Thoracic aorta (tissue), 2 donors: ENCODE measurements at regions not wholly inside any gene's neighbourhood (a gene's known extent, or its start where the extent isn't known, plus 50 kb on each side); places are given as distances from the start of the nearest gene placed in this dataset.

ENCODE experiments used
- ATAC-seq: fragments of 150-250 bp; one replicate; pipeline ENCODE4 v1.8.0; 2017; ENCODE audit warnings: low read depth; ENCODE audit not compliant: insufficient number of reproducible peaks, low FRiP score
- DNase-seq: peaks from one replicate; pipeline ENCODE4 v3.0.0-alpha.2; 2020; ENCODE audit warnings: low spot score
- H3K27ac ChIP-seq, 2 donors: fragments of 200-600 bp; sonication (generic); 1 replicate in 1 of 2; 2 replicates in 1 of 2; pipeline ENCODE4 v1.5.1; 2016; ENCODE audit warnings: mild to moderate bottlenecking in 2 of 2, moderate library complexity in 2 of 2
- H3K27me3 ChIP-seq: fragments of 200-600 bp; sonication (generic); replicated peaks from 2 replicates; pipeline ENCODE4 v1.6.0; 2016; ENCODE audit warnings: mild to moderate bottlenecking; ENCODE audit not compliant: insufficient read depth
- H3K36me3 ChIP-seq: fragments of 200-600 bp; sonication (generic); one replicate; pipeline ENCODE4 v1.5.1; 2016
- H3K4me1 ChIP-seq, 2 donors: fragments of 200-600 bp; sonication (generic); 1 replicate in 1 of 2; 2 replicates in 1 of 2; pipeline versions ENCODE4 v1.5.1 to v1.6.0; 2016; ENCODE audit warnings: low read depth in 2 of 2, mild to moderate bottlenecking in 1 of 2; ENCODE audit not compliant: control insufficient read depth in 1 of 2
- H3K4me3 ChIP-seq: fragments of 200-600 bp; sonication (generic); 2 replicates; pipeline ENCODE4 v1.5.1; 2016; ENCODE audit warnings: mild to moderate bottlenecking
- H3K9me3 ChIP-seq: fragments of 200-600 bp; sonication (generic); 2 replicates; pipeline ENCODE4 v1.5.1; 2016
- TF ChIP-seq, protein P1 (sequence below): fragments of 200-600 bp; sonication (generic); IDR thresholded peaks from one replicate; pipeline ENCODE4 v1.5.1; 2019; ENCODE audit warnings: antibody characterized with exemption

DNA sequence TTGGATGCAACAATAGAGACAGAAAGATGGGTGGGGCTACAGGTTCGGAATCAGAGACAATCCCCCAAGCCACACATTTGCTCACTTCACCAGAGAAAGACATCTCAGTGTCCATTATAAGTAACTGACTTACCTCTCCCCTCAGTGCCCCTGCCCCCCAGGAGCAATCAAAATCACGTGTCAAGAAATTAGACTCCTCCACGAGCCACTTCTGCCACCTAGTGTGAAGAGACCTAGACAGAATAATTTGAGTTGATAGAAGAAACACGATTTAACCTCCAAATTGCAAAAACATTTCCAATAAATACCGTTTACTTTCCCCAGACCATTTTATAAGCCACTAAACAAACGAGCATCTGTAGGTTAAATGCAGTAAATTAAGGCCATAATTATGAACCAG is 123.2 kb downstream of the SLC30A10 start:
- ATAC-seq: no peak
- H3K36me3 ChIP-seq: no peaks in the 10 kb centered on the region

DNA sequence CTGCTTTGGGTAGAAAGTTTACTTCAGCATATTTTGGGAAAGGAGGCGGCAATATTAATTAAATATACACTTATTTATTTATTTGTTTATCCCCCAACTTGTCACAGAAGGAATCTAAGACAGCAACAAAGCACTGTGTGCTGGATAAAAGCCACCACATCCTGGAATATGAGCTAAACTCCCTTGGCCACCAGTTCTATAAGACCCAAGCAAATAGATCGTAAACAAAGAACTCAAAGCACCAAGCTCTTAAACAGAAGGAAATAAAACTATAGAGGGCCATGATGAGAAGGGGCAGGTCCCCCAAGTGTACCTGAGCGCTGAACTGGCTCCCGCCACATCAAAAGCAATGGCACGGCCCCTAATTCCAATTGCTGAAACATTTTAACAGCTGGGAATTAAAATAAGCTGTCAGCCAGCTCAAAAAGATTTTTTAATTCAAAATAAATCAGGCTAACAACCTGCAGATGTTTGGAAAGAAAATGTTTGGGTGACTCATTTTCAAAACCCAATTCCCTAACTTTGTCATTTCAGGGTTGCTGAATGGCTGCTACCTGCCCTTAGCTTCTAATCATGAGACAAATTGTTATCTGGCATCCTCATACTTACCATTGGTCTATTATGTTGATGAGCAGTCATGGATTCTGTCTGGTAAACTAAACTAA is 127.1 kb downstream of the SLC30A10 start:
- Histone ChIP-seq H3K9me3 (no peaks in the 10 kb centered on the region), H3K27ac (no peak overlapping the region), H3K4me3 (no peak overlapping the region), H3K27me3 (no peaks in the 10 kb centered on the region), H3K36me3 (no peaks in the 10 kb centered on the region), H3K4me1 (no peaks in the 10 kb centered on the region)
- ATAC-seq (no peak), DNase-seq (no peak)
- TF ChIP-seq, protein P1, sequence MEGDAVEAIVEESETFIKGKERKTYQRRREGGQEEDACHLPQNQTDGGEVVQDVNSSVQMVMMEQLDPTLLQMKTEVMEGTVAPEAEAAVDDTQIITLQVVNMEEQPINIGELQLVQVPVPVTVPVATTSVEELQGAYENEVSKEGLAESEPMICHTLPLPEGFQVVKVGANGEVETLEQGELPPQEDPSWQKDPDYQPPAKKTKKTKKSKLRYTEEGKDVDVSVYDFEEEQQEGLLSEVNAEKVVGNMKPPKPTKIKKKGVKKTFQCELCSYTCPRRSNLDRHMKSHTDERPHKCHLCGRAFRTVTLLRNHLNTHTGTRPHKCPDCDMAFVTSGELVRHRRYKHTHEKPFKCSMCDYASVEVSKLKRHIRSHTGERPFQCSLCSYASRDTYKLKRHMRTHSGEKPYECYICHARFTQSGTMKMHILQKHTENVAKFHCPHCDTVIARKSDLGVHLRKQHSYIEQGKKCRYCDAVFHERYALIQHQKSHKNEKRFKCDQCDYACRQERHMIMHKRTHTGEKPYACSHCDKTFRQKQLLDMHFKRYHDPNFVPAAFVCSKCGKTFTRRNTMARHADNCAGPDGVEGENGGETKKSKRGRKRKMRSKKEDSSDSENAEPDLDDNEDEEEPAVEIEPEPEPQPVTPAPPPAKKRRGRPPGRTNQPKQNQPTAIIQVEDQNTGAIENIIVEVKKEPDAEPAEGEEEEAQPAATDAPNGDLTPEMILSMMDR: no peak

More for the DNA sequence above, 123.2 kb downstream of the SLC30A10 start:
- Histone ChIP-seq H3K4me1 (no peaks in the 10 kb centered on the region), H3K27me3 (no peaks in the 10 kb centered on the region), H3K9me3 (no peaks in the 10 kb centered on the region), H3K4me3 (no peak overlapping the region), H3K27ac (no peak overlapping the region)
- DNase-seq: no peak
- TF ChIP-seq, protein P1: no peak

DNA sequence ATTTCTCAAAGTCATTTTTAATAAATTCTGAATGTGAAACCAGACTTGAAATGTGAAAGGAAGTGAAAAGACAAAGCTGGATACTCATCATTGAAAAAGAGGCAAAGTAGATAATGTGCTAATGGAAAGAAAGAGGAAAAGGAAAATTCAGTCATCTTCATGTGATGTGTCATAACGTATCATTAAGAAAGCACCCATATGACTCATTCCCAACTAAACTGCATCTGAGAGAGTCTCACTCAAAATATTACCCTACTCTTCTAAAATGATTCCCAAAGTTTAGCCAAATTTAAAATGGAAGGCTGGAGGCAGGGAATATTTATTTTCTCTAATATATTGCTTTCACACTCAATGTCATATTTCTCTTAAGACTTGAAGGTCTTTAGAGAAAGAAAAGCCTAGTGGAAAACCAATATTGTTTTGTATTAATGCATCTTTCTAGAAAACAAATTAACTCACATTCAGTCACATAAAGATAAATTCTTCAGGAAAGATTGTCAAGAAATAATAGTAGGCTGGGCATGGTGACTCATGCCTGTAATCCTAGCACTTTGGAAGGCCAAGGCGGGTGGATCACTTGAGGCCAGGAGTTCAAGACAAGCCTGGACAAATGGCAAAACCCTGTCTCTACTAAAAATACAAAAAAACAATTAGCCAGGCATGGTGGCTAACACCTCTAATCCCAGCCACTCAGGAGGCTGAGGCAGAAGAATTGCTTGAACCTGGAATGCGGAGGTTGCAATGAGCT is 129.9 kb downstream of the SLC30A10 start:
- no peak overlapping the region for H3K27ac ChIP-seq
- TF ChIP-seq, protein P1: no peak
- no peaks in the 10 kb centered on the region for H3K27me3 ChIP-seq
- H3K9me3 ChIP-seq: no peaks in the 10 kb centered on the region
- DNase-seq: no peak
- H3K36me3 ChIP-seq: no peaks in the 10 kb centered on the region
- H3K4me3 ChIP-seq: no peak overlapping the region
- no peak for ATAC-seq
- no peaks in the 10 kb centered on the region for H3K4me1 ChIP-seq

DNA sequence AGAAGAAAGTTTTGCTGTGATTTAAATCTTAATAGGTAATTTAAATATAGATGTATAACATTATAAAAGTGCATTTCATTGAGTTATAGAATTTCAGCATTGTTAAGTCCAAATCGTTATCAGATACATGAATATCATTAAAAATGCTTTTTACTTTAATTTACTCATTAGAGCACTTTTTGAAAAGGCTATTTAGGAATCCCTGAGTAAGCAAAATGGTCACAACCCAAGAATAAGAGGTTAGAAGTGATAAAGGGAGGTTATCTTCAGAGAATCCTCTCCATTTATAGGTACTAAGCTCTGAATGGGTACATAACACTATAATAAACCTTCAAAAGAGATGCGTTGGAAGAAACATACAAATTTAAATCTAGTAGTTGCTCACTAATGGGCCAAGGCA is 130.7 kb downstream of the SLC30A10 start:
- no peaks in the 10 kb centered on the region for H3K9me3 ChIP-seq
- H3K27me3 ChIP-seq: no peaks in the 10 kb centered on the region
- no peak for ATAC-seq
- H3K4me1 ChIP-seq: no peaks in the 10 kb centered on the region
- no peaks in the 10 kb centered on the region for H3K36me3 ChIP-seq
- no peak overlapping the region for H3K4me3 ChIP-seq
- TF ChIP-seq, protein P1: no peak
- no peak for DNase-seq
- H3K27ac ChIP-seq: no peak overlapping the region

DNA sequence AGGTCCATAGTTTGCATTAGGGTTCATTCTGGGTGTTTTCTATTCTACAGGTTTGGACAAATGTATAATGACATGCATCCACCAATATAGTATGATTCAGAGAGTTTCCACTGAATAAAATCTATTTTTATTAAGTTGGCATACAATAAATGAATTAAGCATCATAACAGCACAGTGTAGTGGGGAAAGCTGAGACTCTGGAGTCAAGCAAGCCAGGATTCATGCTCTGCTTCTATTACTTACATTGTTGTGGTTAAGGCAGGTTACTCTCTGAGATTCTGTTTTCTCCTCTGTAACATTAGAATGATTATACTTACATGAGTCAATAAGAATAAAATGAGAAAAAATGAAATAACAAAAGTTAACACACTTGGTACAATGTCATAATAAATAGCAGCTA is 131.3 kb downstream of the SLC30A10 start:
- DNase-seq (no peak), ATAC-seq (no peak)
- Histone ChIP-seq H3K36me3 (no peaks in the 10 kb centered on the region), H3K4me1 (no peaks in the 10 kb centered on the region), H3K27ac (no peak overlapping the region), H3K27me3 (no peaks in the 10 kb centered on the region), H3K4me3 (no peak overlapping the region), H3K9me3 (no peaks in the 10 kb centered on the region)
- TF ChIP-seq, protein P1: no peak
